OCI-LY3 (cell line): ENCODE measurements at regions not wholly inside any gene's neighbourhood (a gene's known extent, or its start where the extent isn't known, plus 50 kb on each side); places are given as distances from the start of the nearest gene placed in this dataset.

Source experiments
- EZH2phosphoT487 ChIP-seq: fragments of 200-600 bp; shearing (Covaris generic); IDR thresholded peaks from 2 replicates; pipeline ENCODE4 v1.6.1; 2018; ENCODE audit warnings: antibody characterized with exemption, mixed run types, low read depth
- TF ChIP-seq, protein P1 (sequence below): fragments of 200-600, 300-600 bp; sonication (generic); IDR thresholded peaks from 2 replicates; pipeline ENCODE4 v1.5.1; 2014; ENCODE audit warnings: antibody characterized with exemption, low read length, low read depth

DNA sequence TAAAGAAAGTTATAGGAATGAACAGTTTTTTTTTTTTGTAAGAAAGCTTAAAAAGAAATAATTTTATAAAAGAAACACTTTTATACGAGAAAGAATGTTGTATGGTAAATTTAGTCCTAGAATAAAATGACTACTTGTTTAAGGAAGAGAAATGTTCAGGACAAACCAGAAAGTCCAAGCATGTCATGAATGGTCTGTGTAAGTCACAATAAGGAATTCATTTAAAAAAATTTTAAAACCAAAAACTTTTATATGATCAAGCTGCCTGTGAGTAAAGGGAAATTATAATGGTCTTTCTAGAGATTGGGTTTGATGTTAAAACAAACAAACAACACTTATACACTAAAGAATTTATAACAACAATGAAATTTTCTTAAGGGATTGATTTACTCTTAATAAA lies 858.9 kb upstream of the PCDH7 start:
- TF ChIP-seq EZH2phosphoT487 = no peak
- TF ChIP-seq, protein P1, sequence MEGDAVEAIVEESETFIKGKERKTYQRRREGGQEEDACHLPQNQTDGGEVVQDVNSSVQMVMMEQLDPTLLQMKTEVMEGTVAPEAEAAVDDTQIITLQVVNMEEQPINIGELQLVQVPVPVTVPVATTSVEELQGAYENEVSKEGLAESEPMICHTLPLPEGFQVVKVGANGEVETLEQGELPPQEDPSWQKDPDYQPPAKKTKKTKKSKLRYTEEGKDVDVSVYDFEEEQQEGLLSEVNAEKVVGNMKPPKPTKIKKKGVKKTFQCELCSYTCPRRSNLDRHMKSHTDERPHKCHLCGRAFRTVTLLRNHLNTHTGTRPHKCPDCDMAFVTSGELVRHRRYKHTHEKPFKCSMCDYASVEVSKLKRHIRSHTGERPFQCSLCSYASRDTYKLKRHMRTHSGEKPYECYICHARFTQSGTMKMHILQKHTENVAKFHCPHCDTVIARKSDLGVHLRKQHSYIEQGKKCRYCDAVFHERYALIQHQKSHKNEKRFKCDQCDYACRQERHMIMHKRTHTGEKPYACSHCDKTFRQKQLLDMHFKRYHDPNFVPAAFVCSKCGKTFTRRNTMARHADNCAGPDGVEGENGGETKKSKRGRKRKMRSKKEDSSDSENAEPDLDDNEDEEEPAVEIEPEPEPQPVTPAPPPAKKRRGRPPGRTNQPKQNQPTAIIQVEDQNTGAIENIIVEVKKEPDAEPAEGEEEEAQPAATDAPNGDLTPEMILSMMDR = no peak
